Liver (tissue), 8 donors: ENCODE measurements at regions not wholly inside any gene's neighbourhood (a gene's known extent, or its start where the extent isn't known, plus 50 kb on each side); places are given as distances from the start of the nearest gene placed in this dataset.

Experiments used
- DNase-seq: peaks from one replicate; pipeline ENCODE4 v3.0.0-alpha.2; 2017; ENCODE audit warnings: low spot score
- H3K27ac ChIP-seq, 2 donors: one replicate each; pipeline ENCODE4 v1.7.0; 2013; ENCODE audit warnings: inconsistent platforms in 2 of 2, low read length in 2 of 2, control low read depth in 1 of 2, low read depth in 1 of 2, mild to moderate bottlenecking in 1 of 2
- H3K27me3 ChIP-seq, 4 donors: one replicate each; pipeline versions ENCODE4 v1.6.1 to v1.7.0; 2013; ENCODE audit warnings: low read length in 3 of 4, inconsistent platforms in 1 of 4, mild to moderate bottlenecking in 1 of 4, moderate library complexity in 1 of 4; ENCODE audit not compliant: control insufficient read depth in 4 of 4, insufficient read depth in 4 of 4
- H3K36me3 ChIP-seq, 4 donors: one replicate each; pipeline versions ENCODE4 v1.6.1 to v1.7.0; 2013; ENCODE audit warnings: low read length in 3 of 4, mild to moderate bottlenecking in 3 of 4, low read depth in 1 of 4, moderate library complexity in 1 of 4; ENCODE audit not compliant: control insufficient read depth in 4 of 4, insufficient read depth in 3 of 4
- H3K4me1 ChIP-seq, 4 donors: one replicate each; pipeline versions ENCODE4 v1.6.1 to v1.7.0; 2013; ENCODE audit warnings: low read length in 3 of 4, mild to moderate bottlenecking in 3 of 4, moderate library complexity in 1 of 4; ENCODE audit not compliant: control insufficient read depth in 4 of 4, insufficient read depth in 4 of 4
- H3K4me3 ChIP-seq, 3 donors: one replicate each; pipeline versions ENCODE4 v1.6.1 to v1.7.0; 2013; ENCODE audit warnings: low read length in 3 of 3, control low read depth in 1 of 3, low read depth in 1 of 3, mild to moderate bottlenecking in 1 of 3
- H3K9ac ChIP-seq, 2 donors: one replicate each; pipeline ENCODE4 v1.7.0; 2013; ENCODE audit warnings: low read length in 2 of 2, mild to moderate bottlenecking in 2 of 2, moderate library complexity in 2 of 2, control low read depth in 1 of 2, low read depth in 1 of 2
- H3K9me3 ChIP-seq, 4 donors: one replicate each; pipeline versions ENCODE4 v1.6.1 to v1.7.0; 2013; ENCODE audit warnings: low read length in 3 of 4; ENCODE audit not compliant: control insufficient read depth in 4 of 4
- EGR1 ChIP-seq, 2 donors: IDR thresholded peaks; 2 replicates each; pipeline ENCODE4 v1.6.1; 2016 to 2018; ENCODE audit warnings: antibody characterized with exemption in 2 of 2, low read depth in 2 of 2
- FOXA1 ChIP-seq: IDR thresholded peaks from 2 replicates; pipeline ENCODE4 v1.6.1; 2016; ENCODE audit warnings: antibody characterized with exemption
- FOXA2 ChIP-seq: IDR thresholded peaks from 2 replicates; pipeline ENCODE4 v1.6.1; 2016; ENCODE audit warnings: antibody characterized with exemption
- GABPA ChIP-seq, 2 donors: IDR thresholded peaks in 1 of 2; conservative IDR thresholded peaks in 1 of 2; 2 replicates each; pipeline ENCODE4 v1.6.1; 2016; ENCODE audit warnings: antibody characterized with exemption in 2 of 2, mild to moderate bottlenecking in 1 of 2, moderate library complexity in 1 of 2
- HNF4A ChIP-seq, 2 donors: conservative IDR thresholded peaks; 2 replicates each; pipeline ENCODE4 v1.6.1; 2016; ENCODE audit warnings: antibody characterized with exemption in 2 of 2, mild to moderate bottlenecking in 2 of 2
- HNF4G ChIP-seq: IDR thresholded peaks from 2 replicates; pipeline ENCODE4 v1.6.1; 2016; ENCODE audit warnings: antibody characterized with exemption
- NR2F2 ChIP-seq: IDR thresholded peaks from 2 replicates; pipeline ENCODE4 v1.6.1; 2016; ENCODE audit warnings: antibody characterized with exemption
- RAD21 ChIP-seq, 2 donors: IDR thresholded peaks; 2 replicates each; pipeline ENCODE4 v1.6.1; 2016; ENCODE audit warnings: antibody characterized with exemption in 2 of 2, mild to moderate bottlenecking in 2 of 2
- RXRA ChIP-seq, 2 donors: IDR thresholded peaks; 2 replicates each; pipeline ENCODE4 v1.6.1; 2017 to 2018; ENCODE audit warnings: antibody characterized with exemption in 2 of 2, mild to moderate bottlenecking in 1 of 2
- SP1 ChIP-seq: IDR thresholded peaks from 2 replicates; pipeline ENCODE4 v1.6.1; 2018; ENCODE audit warnings: antibody characterized with exemption, mild to moderate bottlenecking
- TAF1 ChIP-seq: conservative IDR thresholded peaks from 2 replicates; pipeline ENCODE4 v1.6.1; 2016; ENCODE audit warnings: antibody characterized with exemption, mild to moderate bottlenecking
- YY1 ChIP-seq: IDR thresholded peaks from 2 replicates; pipeline ENCODE4 v1.6.1; 2016; ENCODE audit warnings: antibody characterized with exemption, mild to moderate bottlenecking
- WGBS: extraction: QIAGEN DNeasy Blood & Tissue Kit; methylation state at CpG from one replicate; pipeline ENCODE4 v1.1.7; 2013; 5-methylcytosine and 5-hydroxymethylcytosine counted together
- TF ChIP-seq, protein P1 (sequence below): fragments of 150-350 bp; IDR thresholded peaks from 2 replicates; pipeline ENCODE4 v1.5.1; 2017; ENCODE audit warnings: improper control_type of control experiment, low read depth, low read length; ENCODE audit not compliant: missing input control
- TF ChIP-seq, protein P2 (sequence below): IDR thresholded peaks from 2 replicates; pipeline ENCODE4 v1.6.1; 2016; ENCODE audit warnings: antibody characterized with exemption
- TF ChIP-seq, protein P3 (sequence below): IDR thresholded peaks from 2 replicates; pipeline ENCODE4 v1.6.1; 2016; ENCODE audit warnings: antibody characterized with exemption
- TF ChIP-seq, protein P4 (sequence below): IDR thresholded peaks from 2 replicates; pipeline ENCODE4 v1.6.1; 2016; ENCODE audit warnings: antibody characterized with exemption
- donor health status: healthy.
- donor health status: healthy.
- donor health status: healthy.
- donor health status: healthy.
- donor health status: healthy.

DNA sequence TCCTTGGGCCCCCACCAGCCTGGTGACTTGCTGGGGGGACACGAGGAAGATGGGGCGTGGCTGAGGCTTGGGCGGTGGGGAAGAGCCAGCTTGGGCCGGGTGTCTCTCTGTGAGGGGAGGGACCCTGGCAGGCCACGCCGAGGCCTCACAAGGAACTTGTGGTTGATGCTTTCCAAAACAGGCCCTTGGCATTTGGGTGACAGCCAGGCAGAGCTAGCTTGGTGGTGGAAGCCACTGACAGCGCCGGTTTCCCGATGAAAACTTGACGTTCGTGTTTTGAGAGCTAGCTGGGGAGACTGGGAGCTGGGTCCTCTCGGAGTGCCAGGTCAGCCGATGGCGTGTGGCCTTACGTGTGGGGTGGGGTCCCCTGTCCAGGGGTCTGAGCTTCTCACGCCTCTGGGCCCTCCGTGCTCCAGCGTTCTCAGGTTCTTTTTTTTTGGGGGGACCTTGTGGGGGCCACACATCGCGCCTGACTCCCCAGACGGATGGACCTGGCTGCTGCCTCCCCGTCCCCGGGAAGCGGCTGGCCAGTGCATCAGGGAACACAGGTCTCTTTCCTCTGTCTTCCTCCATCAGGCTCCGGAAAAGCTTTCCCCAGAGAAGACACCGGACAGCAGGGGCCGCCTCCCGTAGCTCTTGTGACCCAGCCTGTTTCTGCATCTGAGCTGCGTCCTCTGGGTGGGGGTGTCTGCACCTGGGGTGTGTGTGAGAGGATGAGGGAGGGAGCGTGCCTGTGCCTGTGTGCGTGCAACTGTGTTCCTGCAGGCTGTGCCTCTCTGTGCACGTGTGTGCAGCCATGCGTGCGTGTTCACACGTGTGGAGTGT lies 129.3 kb upstream of the LPCAT1 start:
- 30% methylated on average over 35 of the region's 35 CpGs for WGBS

DNA sequence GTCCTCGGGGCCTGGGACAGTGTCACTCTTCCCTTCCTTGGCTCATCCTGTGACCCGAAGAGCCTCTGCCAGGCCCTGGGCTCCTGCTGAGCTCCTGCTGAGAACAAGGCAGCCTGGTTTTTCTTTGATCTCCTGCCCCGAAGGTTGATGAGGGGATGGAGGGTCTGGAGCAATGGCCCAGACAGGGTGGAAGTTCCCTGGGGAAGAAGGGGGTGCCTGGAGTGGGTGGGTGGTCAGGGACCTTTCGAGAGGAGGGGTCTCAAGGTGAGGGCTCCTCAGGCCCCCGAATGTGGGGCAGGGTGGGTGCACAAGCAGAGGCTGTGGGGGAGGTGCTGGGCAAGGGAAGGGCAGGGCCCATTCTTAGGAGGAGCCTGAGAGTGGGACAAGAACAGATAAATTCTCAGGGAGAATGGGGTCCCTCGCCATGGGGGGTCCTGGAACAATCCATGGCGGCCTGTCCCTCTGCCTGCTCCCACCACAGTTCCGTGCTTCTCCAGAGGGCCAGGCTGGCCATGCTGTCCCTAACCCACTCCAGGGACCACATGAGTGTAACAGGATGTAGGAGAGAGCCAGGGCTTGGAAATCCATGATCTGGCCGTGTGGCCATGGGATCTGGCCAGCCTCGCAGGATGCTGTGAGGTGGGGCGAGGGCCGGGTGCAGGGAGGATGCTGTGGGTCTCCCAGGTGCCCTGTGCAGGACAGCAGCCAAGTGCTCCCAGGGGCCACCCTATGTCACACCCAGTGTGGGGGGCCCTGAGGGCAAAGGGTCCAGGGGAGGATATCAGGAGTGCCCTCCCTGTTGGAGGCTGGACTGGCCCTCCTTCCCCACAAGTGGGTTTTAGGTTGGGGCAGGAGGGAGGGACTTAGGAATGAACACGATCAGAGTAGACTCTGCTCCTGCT lies 128.5 kb upstream of the LPCAT1 start:
- Histone ChIP-seq H3K36me3 (no peaks in the 10 kb centered on the region), H3K4me3 (no peak overlapping the region), H3K4me1 (peaks cover 0 to 8% (median 0%) of the 10 kb centered on the region in 4 donors), H3K9me3 (no peaks in the 10 kb centered on the region), H3K27ac (no peak overlapping the region), H3K9ac (no peak overlapping the region), H3K27me3 (peaks cover 0 to 8% (median 2%) of the 10 kb centered on the region in 4 donors)
- WGBS, result 53% methylated on average over 13 of the region's 13 CpGs
- DNase-seq, result no peak
- TF ChIP-seq, protein P1, sequence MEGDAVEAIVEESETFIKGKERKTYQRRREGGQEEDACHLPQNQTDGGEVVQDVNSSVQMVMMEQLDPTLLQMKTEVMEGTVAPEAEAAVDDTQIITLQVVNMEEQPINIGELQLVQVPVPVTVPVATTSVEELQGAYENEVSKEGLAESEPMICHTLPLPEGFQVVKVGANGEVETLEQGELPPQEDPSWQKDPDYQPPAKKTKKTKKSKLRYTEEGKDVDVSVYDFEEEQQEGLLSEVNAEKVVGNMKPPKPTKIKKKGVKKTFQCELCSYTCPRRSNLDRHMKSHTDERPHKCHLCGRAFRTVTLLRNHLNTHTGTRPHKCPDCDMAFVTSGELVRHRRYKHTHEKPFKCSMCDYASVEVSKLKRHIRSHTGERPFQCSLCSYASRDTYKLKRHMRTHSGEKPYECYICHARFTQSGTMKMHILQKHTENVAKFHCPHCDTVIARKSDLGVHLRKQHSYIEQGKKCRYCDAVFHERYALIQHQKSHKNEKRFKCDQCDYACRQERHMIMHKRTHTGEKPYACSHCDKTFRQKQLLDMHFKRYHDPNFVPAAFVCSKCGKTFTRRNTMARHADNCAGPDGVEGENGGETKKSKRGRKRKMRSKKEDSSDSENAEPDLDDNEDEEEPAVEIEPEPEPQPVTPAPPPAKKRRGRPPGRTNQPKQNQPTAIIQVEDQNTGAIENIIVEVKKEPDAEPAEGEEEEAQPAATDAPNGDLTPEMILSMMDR, result no peak
- TF ChIP-seq RXRA (IDR thresholded peaks at IDR 0.05) (no peak), YY1 (no peak), HNF4G (no peak), TAF1 (no peak), NR2F2 (no peak), FOXA1 (no peak), GABPA (IDR thresholded peaks at IDR 0.05 in 1 of 2, conservative IDR thresholded peaks at IDR 0.05 in 1 of 2) (no peak), HNF4A (conservative IDR thresholded peaks at IDR 0.05) (no peak)
- TF ChIP-seq, protein P2, sequence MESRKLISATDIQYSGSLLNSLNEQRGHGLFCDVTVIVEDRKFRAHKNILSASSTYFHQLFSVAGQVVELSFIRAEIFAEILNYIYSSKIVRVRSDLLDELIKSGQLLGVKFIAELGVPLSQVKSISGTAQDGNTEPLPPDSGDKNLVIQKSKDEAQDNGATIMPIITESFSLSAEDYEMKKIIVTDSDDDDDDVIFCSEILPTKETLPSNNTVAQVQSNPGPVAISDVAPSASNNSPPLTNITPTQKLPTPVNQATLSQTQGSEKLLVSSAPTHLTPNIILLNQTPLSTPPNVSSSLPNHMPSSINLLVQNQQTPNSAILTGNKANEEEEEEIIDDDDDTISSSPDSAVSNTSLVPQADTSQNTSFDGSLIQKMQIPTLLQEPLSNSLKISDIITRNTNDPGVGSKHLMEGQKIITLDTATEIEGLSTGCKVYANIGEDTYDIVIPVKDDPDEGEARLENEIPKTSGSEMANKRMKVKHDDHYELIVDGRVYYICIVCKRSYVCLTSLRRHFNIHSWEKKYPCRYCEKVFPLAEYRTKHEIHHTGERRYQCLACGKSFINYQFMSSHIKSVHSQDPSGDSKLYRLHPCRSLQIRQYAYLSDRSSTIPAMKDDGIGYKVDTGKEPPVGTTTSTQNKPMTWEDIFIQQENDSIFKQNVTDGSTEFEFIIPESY, result no peak
- TF ChIP-seq, protein P3, sequence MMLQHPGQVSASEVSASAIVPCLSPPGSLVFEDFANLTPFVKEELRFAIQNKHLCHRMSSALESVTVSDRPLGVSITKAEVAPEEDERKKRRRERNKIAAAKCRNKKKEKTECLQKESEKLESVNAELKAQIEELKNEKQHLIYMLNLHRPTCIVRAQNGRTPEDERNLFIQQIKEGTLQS, result no peak
- TF ChIP-seq, protein P4, sequence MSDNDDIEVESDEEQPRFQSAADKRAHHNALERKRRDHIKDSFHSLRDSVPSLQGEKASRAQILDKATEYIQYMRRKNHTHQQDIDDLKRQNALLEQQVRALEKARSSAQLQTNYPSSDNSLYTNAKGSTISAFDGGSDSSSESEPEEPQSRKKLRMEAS, result no peak

More for the DNA sequence above, 129.3 kb upstream of the LPCAT1 start:
- Histone ChIP-seq H3K27me3 (peaks cover 0 to 8% (median 2%) of the 10 kb centered on the region in 4 donors), H3K4me3 (no peak overlapping the region), H3K36me3 (no peaks in the 10 kb centered on the region), H3K9me3 (no peaks in the 10 kb centered on the region), H3K27ac (no peak overlapping the region), H3K9ac (no peak overlapping the region), H3K4me1 (peaks cover 0 to 8% (median 0%) of the 10 kb centered on the region in 4 donors)
- no peak for TF ChIP-seq HNF4A (conservative IDR thresholded peaks at IDR 0.05)
- TF ChIP-seq RXRA (IDR thresholded peaks at IDR 0.05), result no peak
- TF ChIP-seq SP1, result no peak
- TF ChIP-seq GABPA (IDR thresholded peaks at IDR 0.05 in 1 of 2, conservative IDR thresholded peaks at IDR 0.05 in 1 of 2), result no peak
- no peak for TF ChIP-seq RAD21 (IDR thresholded peaks at IDR 0.05)
- no peak for TF ChIP-seq NR2F2
- TF ChIP-seq, protein P4, result no peak
- TF ChIP-seq HNF4G, result no peak
- TF ChIP-seq, protein P2, result no peak
- TF ChIP-seq, protein P3, result no peak
- TF ChIP-seq YY1, result no peak
- no peak for TF ChIP-seq EGR1 (IDR thresholded peaks at IDR 0.05; ENCODE audit: low read depth in 2 of 2)
- TF ChIP-seq, protein P1, result no peak
- no peak for TF ChIP-seq FOXA2
- DNase-seq, result no peak
